GM23338 (cell line): ENCODE measurements at regions not wholly inside any gene's neighbourhood (a gene's known extent, or its start where the extent isn't known, plus 50 kb on each side); places are given as distances from the start of the nearest gene placed in this dataset.

Experiments used
- ATAC-seq: fragments of 200-7000 bp; cut with Tn5 transposase; 3 replicates; pipeline ENCODE4 v1.9.1; 2020
- DNase-seq: peaks from one replicate; pipeline ENCODE4 v3.0.0-alpha.2; 2015; ENCODE audit warnings: low spot score
- H2AFZ ChIP-seq: fragments of 200-600 bp; sonication (generic); 2 replicates; pipeline ENCODE4 v1.8.0; 2016; ENCODE audit warnings: antibody characterized with exemption, mild to moderate bottlenecking, moderate library complexity
- H3F3A ChIP-seq: fragments of 200-600 bp; sonication (generic); replicated peaks from 2 replicates; pipeline ENCODE4 v1.8.0; 2017; ENCODE audit warnings: antibody characterized with exemption, mixed run types, low read depth
- H3K27ac ChIP-seq: fragments of 200-600 bp; sonication (generic); 2 replicates; pipeline ENCODE4 v1.6.1; 2016; ENCODE audit warnings: low read depth
- H3K27me3 ChIP-seq: fragments of 200-600 bp; sonication (generic); 2 replicates; pipeline ENCODE4 v1.8.0; 2016; ENCODE audit warnings: mild to moderate bottlenecking, mixed run types, moderate library complexity; ENCODE audit not compliant: insufficient read depth
- H3K36me3 ChIP-seq: fragments of 200-600 bp; sonication (generic); 2 replicates; pipeline ENCODE4 v1.8.0; 2016; ENCODE audit warnings: mild to moderate bottlenecking; ENCODE audit not compliant: insufficient read depth
- H3K4me1 ChIP-seq: fragments of 200-600 bp; sonication (generic); 2 replicates; pipeline ENCODE4 v1.8.0; 2016; ENCODE audit warnings: mild to moderate bottlenecking, moderate library complexity; ENCODE audit not compliant: insufficient read depth
- H3K4me2 ChIP-seq: fragments of 200-600 bp; sonication (generic); 2 replicates; pipeline ENCODE4 v1.7.1; 2017; ENCODE audit warnings: mixed run types
- H3K4me3 ChIP-seq: fragments of 200-600 bp; sonication (generic); 2 replicates; pipeline ENCODE4 v1.6.1; 2016; ENCODE audit warnings: mixed run types
- H3K79me2 ChIP-seq: fragments of 200-600 bp; sonication (generic); replicated peaks from 2 replicates; pipeline ENCODE4 v1.8.0; 2017; ENCODE audit warnings: mild to moderate bottlenecking; ENCODE audit not compliant: insufficient read depth
- H3K9me2 ChIP-seq: fragments of 200-600 bp; sonication (generic); 2 replicates; pipeline ENCODE4 v1.8.0; 2017; ENCODE audit not compliant: insufficient read depth
- H4K20me1 ChIP-seq: fragments of 200-600 bp; sonication (generic); replicated peaks from 2 replicates; pipeline ENCODE4 v1.8.0; 2017; ENCODE audit warnings: mild to moderate bottlenecking; ENCODE audit not compliant: insufficient read depth
- H3K27ac Mint-ChIP-seq: 2 replicates; pipeline ENCODE4 v1.8.0; 2020; ENCODE audit warnings: inconsistent platforms, mild to moderate bottlenecking, moderate library complexity, mixed read lengths
- H3K27me3 Mint-ChIP-seq: 3 replicates; pipeline ENCODE4 v1.8.0; 2022; ENCODE audit warnings: low read depth, mild to moderate bottlenecking, moderate library complexity, mixed read lengths, inconsistent platforms; ENCODE audit not compliant: insufficient read depth, poor library complexity
- H3K36me3 Mint-ChIP-seq: 3 replicates; pipeline ENCODE4 v1.8.0; 2021; ENCODE audit warnings: low read depth, mild to moderate bottlenecking, inconsistent platforms, moderate library complexity, mixed read lengths
- H3K4me1 Mint-ChIP-seq: 3 replicates; pipeline ENCODE4 v1.8.0; 2020; ENCODE audit warnings: mild to moderate bottlenecking, inconsistent platforms, mixed read lengths
- H3K4me3 Mint-ChIP-seq: 3 replicates; pipeline ENCODE4 v1.8.0; 2021; ENCODE audit warnings: moderate library complexity, mild to moderate bottlenecking, inconsistent platforms, mixed read lengths
- H3K9me3 Mint-ChIP-seq: 3 replicates; pipeline ENCODE4 v1.8.0; 2020; ENCODE audit warnings: moderate library complexity, mild to moderate bottlenecking, inconsistent platforms, mixed read lengths
- CREB1 ChIP-seq: fragments of 250-450 bp; sonication (Bioruptor Pico); IDR thresholded peaks from 2 replicates; pipeline ENCODE4 v1.5.0; 2020; ENCODE audit warnings: low read depth, mild to moderate bottlenecking, moderate library complexity
- CTCF ChIP-seq, 2 experiments: fragments of 200-600 bp in 1 of 2; sonication (generic) in 1 of 2; conservative IDR thresholded peaks; 2 replicates each; pipeline versions ENCODE4 v1.5.1 to v1.6.1; 2016 to 2017; ENCODE audit warnings: antibody characterized with exemption in 2 of 2, low read depth in 2 of 2, mild to moderate bottlenecking in 2 of 2, moderate library complexity in 1 of 2
- ETS1 ChIP-seq: IDR thresholded peaks from 2 replicates; pipeline ENCODE4 v1.6.1; 2016; ENCODE audit warnings: antibody characterized with exemption
- EZH2 ChIP-seq: fragments of 200-600 bp; sonication (generic); IDR thresholded peaks from one replicate; pipeline ENCODE4 v1.8.0; 2017; ENCODE audit warnings: antibody characterized with exemption, mild to moderate bottlenecking, low read depth; ENCODE audit not compliant: unreplicated experiment
- EZH2phosphoT487 ChIP-seq: fragments of 200-600 bp; sonication (generic); IDR thresholded peaks from one replicate; pipeline ENCODE4 v1.8.1; 2018; ENCODE audit warnings: antibody characterized with exemption; ENCODE audit not compliant: unreplicated experiment
- JUNB ChIP-seq: IDR thresholded peaks from one replicate; pipeline ENCODE4 v1.6.1; 2016; ENCODE audit warnings: antibody characterized with exemption; ENCODE audit not compliant: unreplicated experiment
- NANOG ChIP-seq: IDR thresholded peaks from 2 replicates; pipeline ENCODE4 v1.6.1; 2016; ENCODE audit warnings: antibody characterized with exemption, borderline replicate concordance
- POLR2AphosphoS5 ChIP-seq: IDR thresholded peaks from 2 replicates; pipeline ENCODE4 v1.6.1; 2016; ENCODE audit warnings: antibody characterized with exemption, low read depth
- STAT1 ChIP-seq: IDR thresholded peaks from one replicate; pipeline ENCODE4 v1.6.1; 2016; ENCODE audit warnings: antibody characterized with exemption; ENCODE audit not compliant: unreplicated experiment
- ZNF114 ChIP-seq: fragments of 250-450 bp; sonication (Bioruptor Pico); IDR thresholded peaks from 2 replicates; pipeline ENCODE4 v1.5.0; 2020; ENCODE audit warnings: mild to moderate bottlenecking, moderate library complexity
- ZNF331 ChIP-seq: fragments of 250-450 bp; sonication (Bioruptor Pico); IDR thresholded peaks from 2 replicates; pipeline ENCODE4 v1.5.0; 2020; ENCODE audit warnings: low read depth, mild to moderate bottlenecking, moderate library complexity
- TF ChIP-seq, protein P1 (sequence below): IDR thresholded peaks from one replicate; pipeline ENCODE4 v1.6.1; 2018; ENCODE audit warnings: antibody characterized with exemption; ENCODE audit not compliant: unreplicated experiment
- TF ChIP-seq, protein P2 (sequence below): fragments of 250-450 bp; sonication (Bioruptor Pico); IDR thresholded peaks from 2 replicates; pipeline ENCODE4 v1.5.0; 2020; ENCODE audit warnings: mild to moderate bottlenecking, moderate library complexity

DNA sequence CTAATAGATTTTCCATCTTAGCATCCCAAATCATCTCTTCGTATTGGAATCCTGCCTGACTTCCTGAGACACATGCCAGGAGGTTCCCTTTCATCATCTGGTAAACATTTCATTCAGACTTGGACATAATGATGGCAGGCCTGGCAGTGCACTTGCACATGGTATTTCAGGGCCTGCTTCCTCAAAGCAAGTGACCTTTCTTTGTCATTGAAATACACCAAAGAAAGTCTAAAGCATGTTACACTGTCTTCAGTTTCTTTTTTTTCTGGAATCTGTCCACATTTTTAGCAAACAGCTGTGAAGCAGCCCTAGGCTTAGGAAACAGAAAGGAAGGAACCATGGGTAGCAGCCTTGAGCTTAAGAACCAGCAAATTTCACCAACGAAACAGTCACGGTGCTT, 205.9 kb upstream of the VCX start:
- no peaks in the 10 kb centered on the region for H3K27me3 ChIP-seq
- H3K9me3 Mint-ChIP-seq, result peaks cover 8% of the 10 kb centered on the region; the same call in 2 of the 3 replicates
- H3K27me3 Mint-ChIP-seq, result peaks cover 4% of the 10 kb centered on the region

More for the DNA sequence above, 205.9 kb upstream of the VCX start:
- H3K36me3 ChIP-seq, result no peaks in the 10 kb centered on the region
- no peak overlapping the region for H3K4me3 ChIP-seq
- TF ChIP-seq STAT1, result no peak
- TF ChIP-seq JUNB, result no peak
- TF ChIP-seq ZNF114 (CRISPR knock-in tag), result no peak
- TF ChIP-seq ETS1, result no peak
- TF ChIP-seq, protein P1, sequence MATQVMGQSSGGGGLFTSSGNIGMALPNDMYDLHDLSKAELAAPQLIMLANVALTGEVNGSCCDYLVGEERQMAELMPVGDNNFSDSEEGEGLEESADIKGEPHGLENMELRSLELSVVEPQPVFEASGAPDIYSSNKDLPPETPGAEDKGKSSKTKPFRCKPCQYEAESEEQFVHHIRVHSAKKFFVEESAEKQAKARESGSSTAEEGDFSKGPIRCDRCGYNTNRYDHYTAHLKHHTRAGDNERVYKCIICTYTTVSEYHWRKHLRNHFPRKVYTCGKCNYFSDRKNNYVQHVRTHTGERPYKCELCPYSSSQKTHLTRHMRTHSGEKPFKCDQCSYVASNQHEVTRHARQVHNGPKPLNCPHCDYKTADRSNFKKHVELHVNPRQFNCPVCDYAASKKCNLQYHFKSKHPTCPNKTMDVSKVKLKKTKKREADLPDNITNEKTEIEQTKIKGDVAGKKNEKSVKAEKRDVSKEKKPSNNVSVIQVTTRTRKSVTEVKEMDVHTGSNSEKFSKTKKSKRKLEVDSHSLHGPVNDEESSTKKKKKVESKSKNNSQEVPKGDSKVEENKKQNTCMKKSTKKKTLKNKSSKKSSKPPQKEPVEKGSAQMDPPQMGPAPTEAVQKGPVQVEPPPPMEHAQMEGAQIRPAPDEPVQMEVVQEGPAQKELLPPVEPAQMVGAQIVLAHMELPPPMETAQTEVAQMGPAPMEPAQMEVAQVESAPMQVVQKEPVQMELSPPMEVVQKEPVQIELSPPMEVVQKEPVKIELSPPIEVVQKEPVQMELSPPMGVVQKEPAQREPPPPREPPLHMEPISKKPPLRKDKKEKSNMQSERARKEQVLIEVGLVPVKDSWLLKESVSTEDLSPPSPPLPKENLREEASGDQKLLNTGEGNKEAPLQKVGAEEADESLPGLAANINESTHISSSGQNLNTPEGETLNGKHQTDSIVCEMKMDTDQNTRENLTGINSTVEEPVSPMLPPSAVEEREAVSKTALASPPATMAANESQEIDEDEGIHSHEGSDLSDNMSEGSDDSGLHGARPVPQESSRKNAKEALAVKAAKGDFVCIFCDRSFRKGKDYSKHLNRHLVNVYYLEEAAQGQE, result no peak
- TF ChIP-seq, protein P2, sequence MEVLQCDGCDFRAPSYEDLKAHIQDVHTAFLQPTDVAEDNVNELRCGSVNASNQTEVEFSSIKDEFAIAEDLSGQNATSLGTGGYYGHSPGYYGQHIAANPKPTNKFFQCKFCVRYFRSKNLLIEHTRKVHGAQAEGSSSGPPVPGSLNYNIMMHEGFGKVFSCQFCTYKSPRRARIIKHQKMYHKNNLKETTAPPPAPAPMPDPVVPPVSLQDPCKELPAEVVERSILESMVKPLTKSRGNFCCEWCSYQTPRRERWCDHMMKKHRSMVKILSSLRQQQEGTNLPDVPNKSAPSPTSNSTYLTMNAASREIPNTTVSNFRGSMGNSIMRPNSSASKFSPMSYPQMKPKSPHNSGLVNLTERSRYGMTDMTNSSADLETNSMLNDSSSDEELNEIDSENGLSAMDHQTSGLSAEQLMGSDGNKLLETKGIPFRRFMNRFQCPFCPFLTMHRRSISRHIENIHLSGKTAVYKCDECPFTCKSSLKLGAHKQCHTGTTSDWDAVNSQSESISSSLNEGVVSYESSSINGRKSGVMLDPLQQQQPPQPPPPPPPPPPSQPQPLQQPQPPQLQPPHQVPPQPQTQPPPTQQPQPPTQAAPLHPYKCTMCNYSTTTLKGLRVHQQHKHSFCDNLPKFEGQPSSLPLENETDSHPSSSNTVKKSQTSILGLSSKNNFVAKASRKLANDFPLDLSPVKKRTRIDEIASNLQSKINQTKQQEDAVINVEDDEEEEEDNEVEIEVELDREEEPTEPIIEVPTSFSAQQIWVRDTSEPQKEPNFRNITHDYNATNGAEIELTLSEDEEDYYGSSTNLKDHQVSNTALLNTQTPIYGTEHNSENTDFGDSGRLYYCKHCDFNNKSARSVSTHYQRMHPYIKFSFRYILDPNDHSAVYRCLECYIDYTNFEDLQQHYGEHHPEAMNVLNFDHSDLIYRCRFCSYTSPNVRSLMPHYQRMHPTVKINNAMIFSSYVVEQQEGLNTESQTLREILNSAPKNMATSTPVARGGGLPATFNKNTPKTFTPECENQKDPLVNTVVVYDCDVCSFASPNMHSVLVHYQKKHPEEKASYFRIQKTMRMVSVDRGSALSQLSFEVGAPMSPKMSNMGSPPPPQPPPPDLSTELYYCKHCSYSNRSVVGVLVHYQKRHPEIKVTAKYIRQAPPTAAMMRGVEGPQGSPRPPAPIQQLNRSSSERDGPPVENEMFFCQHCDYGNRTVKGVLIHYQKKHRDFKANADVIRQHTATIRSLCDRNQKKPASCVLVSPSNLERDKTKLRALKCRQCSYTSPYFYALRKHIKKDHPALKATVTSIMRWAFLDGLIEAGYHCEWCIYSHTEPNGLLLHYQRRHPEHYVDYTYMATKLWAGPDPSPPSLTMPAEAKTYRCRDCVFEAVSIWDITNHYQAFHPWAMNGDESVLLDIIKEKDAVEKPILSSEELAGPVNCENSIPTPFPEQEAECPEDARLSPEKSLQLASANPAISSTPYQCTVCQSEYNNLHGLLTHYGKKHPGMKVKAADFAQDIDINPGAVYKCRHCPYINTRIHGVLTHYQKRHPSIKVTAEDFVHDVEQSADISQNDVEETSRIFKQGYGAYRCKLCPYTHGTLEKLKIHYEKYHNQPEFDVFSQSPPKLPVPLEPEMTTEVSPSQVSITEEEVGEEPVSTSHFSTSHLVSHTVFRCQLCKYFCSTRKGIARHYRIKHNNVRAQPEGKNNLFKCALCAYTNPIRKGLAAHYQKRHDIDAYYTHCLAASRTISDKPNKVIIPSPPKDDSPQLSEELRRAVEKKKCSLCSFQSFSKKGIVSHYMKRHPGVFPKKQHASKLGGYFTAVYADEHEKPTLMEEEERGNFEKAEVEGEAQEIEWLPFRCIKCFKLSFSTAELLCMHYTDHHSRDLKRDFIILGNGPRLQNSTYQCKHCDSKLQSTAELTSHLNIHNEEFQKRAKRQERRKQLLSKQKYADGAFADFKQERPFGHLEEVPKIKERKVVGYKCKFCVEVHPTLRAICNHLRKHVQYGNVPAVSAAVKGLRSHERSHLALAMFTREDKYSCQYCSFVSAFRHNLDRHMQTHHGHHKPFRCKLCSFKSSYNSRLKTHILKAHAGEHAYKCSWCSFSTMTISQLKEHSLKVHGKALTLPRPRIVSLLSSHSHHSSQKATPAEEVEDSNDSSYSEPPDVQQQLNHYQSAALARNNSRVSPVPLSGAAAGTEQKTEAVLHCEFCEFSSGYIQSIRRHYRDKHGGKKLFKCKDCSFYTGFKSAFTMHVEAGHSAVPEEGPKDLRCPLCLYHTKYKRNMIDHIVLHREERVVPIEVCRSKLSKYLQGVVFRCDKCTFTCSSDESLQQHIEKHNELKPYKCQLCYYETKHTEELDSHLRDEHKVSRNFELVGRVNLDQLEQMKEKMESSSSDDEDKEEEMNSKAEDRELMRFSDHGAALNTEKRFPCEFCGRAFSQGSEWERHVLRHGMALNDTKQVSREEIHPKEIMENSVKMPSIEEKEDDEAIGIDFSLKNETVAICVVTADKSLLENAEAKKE (CRISPR knock-in tag), result no peak
- no peak for TF ChIP-seq EZH2phosphoT487
- no peak for TF ChIP-seq CTCF (conservative IDR thresholded peaks at IDR 0.05; ENCODE audit: low read depth in 2 of 2)
- no peak for TF ChIP-seq POLR2AphosphoS5
- no peak for TF ChIP-seq ZNF331
- no peak for TF ChIP-seq NANOG
- no peak for TF ChIP-seq EZH2
- TF ChIP-seq CREB1 (CRISPR knock-in tag), result no peak
- no peak for ATAC-seq
- no peaks in the 10 kb centered on the region for H3K4me1 ChIP-seq
- Mint-ChIP-seq H3K27ac (no peak overlapping the region), H3K4me1 (no peaks in the 10 kb centered on the region), H3K4me3 (no peak overlapping the region), H3K36me3 (peaks cover 10% of the 10 kb centered on the region; the same call in 2 of the 3 replicates)
- no peak overlapping the region for H2AFZ ChIP-seq
- no peaks in the 10 kb centered on the region for H3F3A ChIP-seq
- no peaks in the 10 kb centered on the region for H4K20me1 ChIP-seq
- no peak overlapping the region for H3K4me2 ChIP-seq
- DNase-seq, result no peak
- H3K79me2 ChIP-seq, result no peaks in the 10 kb centered on the region
- no peaks in the 10 kb centered on the region for H3K9me2 ChIP-seq
- no peak overlapping the region for H3K27ac ChIP-seq
